ENCODE measurements at regions not wholly inside any gene's neighbourhood (a gene's known extent, or its start where the extent isn't known, plus 50 kb on each side); places are given as distances from the start of the nearest gene placed in this dataset.
"Not testable (repeated sequence)": the region's sequence is repeated elsewhere in the genome, so short reads cannot be mapped to it uniquely, and the experiment has no call there.

DNA sequence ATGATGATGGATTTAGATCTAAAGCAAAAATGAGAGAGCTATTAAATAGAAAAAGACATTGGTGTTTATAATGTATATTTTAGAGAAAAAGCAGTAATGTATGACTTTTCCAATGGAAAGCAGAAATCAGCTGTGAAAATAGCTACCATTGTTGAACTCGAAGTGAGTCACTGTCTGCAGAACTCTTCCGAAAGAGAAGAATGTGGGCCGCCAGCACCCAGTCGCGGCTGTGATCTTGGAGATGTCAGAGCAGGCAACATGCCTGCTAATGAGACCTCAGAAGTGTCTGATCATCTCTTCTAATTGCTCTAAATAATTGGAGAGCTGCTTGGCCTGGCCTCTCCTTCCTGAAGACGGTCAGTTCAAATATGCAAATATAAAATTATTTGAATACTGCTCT, 333.6 kb upstream of the RUNX1 start:
- ATAC-seq (ENCODE audit: low read depth) (no peak), DNase-seq (no peak)
- no peak overlapping the region for H3K27ac Mint-ChIP-seq
- H3K9me3 Mint-ChIP-seq = no peaks in the 10 kb centered on the region
- ChIA-PET CTCF (interaction anchor here (0.6 to 1.1 kb wide), 2 partner anchors 219 to 457 kb away, joined by 3 to 7 read pairs; no protein-coding TSS in a partner anchor), POLR2A (interaction anchor here (0.7 kb wide), 1 partner anchor 8 kb away, joined by 4 read pairs; no protein-coding TSS in a partner anchor)
- H3K27me3 Mint-ChIP-seq = peaks cover 1% of the 10 kb centered on the region
- intact Hi-C loops (cut with micrococcal nuclease) = no loop called here
- H3K36me3 Mint-ChIP-seq (ENCODE audit: low read depth) = no peaks in the 10 kb centered on the region
- TF ChIP-seq, protein P1, sequence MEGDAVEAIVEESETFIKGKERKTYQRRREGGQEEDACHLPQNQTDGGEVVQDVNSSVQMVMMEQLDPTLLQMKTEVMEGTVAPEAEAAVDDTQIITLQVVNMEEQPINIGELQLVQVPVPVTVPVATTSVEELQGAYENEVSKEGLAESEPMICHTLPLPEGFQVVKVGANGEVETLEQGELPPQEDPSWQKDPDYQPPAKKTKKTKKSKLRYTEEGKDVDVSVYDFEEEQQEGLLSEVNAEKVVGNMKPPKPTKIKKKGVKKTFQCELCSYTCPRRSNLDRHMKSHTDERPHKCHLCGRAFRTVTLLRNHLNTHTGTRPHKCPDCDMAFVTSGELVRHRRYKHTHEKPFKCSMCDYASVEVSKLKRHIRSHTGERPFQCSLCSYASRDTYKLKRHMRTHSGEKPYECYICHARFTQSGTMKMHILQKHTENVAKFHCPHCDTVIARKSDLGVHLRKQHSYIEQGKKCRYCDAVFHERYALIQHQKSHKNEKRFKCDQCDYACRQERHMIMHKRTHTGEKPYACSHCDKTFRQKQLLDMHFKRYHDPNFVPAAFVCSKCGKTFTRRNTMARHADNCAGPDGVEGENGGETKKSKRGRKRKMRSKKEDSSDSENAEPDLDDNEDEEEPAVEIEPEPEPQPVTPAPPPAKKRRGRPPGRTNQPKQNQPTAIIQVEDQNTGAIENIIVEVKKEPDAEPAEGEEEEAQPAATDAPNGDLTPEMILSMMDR (IDR thresholded peaks at IDR 0.05) = no peak
- H3K4me3 Mint-ChIP-seq = no peak overlapping the region
- no peaks in the 10 kb centered on the region for H3K4me1 Mint-ChIP-seq

DNA sequence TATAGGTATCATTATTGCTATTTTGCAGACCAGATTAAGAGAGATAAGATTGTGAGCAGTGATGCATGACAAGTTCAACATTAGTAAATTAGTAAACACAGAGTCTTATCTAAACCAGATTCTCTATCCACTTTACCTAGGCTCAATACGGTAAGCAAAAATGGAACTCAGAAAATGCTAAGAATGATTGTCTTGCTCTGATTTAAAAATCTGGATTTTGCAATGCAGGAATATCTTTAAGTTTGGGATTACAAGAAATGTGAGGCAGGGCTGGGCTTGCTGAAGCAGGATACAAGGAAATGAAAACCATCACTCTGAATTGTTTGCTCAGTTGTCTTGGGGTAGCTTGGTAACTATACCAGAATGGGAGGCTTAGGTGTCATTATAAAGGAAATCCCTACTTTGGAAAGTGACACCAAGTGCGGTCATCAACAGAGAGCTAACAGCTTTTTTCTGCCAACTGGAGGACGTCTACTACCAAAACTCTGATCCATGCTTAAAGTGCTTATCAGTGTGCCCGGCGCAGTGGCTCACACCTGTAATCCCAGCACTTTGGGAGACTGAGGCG, 332.7 kb upstream of the RUNX1 start:
- DNase-seq (no peak), ATAC-seq (ENCODE audit: low read depth) (no peak)
- H3K27me3 Mint-ChIP-seq = peaks cover 1% of the 10 kb centered on the region
- H3K4me1 Mint-ChIP-seq = no peaks in the 10 kb centered on the region
- ChIA-PET CTCF (no interaction called here), POLR2A (no interaction called here)
- no peaks in the 10 kb centered on the region for H3K36me3 Mint-ChIP-seq (ENCODE audit: low read depth)
- intact Hi-C loops (cut with micrococcal nuclease) = no loop called here
- TF ChIP-seq, protein P1 (IDR thresholded peaks at IDR 0.05) = no peak
- no peak overlapping the region for H3K4me3 Mint-ChIP-seq
- no peak overlapping the region for H3K27ac Mint-ChIP-seq
- H3K9me3 Mint-ChIP-seq = no peaks in the 10 kb centered on the region

DNA sequence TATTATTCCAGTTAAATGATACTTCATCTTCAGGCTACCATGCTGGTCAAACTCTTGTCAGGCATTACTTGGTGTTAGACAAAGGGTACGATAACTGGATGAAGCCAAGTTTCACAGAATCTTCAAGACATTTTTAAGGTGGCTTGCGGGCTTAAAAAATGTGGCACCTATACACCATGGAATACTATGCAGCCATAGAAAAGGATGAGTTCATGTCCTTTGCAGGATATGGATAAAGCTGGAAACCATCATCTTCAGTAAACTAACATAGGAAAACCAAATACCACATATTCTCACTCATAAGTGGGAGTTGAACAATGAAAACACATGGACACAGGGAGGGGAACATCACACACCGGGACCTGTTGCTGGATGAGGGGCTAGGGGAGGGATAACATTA, 331.2 kb upstream of the RUNX1 start:
- DNase-seq; intact Hi-C loops (cut with micrococcal nuclease); ATAC-seq (ENCODE audit: low read depth); H3K4me3 Mint-ChIP-seq; H3K9me3 Mint-ChIP-seq; H3K27ac Mint-ChIP-seq; CTCF ChIA-PET; H3K36me3 Mint-ChIP-seq (ENCODE audit: low read depth); H3K27me3 Mint-ChIP-seq; POLR2A ChIA-PET; H3K4me1 Mint-ChIP-seq: not testable (repeated sequence)

DNA sequence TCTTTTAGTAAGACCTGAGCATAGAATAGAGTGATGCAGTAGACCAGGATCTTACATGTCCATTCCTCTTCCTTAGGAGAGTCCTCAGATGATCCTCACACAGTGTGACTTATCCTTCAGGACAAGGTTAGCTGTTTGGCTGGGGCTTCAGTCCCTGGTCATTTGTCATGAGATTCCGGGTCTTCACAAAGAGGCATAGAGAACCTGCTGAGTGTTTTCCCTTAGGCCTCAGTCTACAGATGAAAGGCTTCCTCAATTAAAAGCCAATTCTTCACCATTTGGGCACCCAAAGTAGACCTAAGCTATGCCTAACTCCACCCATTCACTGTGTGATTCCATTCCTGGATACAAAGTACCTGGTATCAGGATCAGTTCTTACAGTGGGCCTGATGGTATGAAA, 329.8 kb upstream of the RUNX1 start:
- ChIA-PET POLR2A (no interaction called here), CTCF (no interaction called here)
- ATAC-seq (ENCODE audit: low read depth) (no peak), DNase-seq (no peak)
- Mint-ChIP-seq H3K4me3 (no peak overlapping the region), H3K4me1 (no peaks in the 10 kb centered on the region), H3K36me3 (ENCODE audit: low read depth) (no peaks in the 10 kb centered on the region), H3K27me3 (peaks cover 1% of the 10 kb centered on the region), H3K9me3 (no peaks in the 10 kb centered on the region), H3K27ac (no peak overlapping the region)
- TF ChIP-seq, protein P1 (IDR thresholded peaks at IDR 0.05) = no peak
- intact Hi-C loops (cut with micrococcal nuclease) = no loop called here

DNA sequence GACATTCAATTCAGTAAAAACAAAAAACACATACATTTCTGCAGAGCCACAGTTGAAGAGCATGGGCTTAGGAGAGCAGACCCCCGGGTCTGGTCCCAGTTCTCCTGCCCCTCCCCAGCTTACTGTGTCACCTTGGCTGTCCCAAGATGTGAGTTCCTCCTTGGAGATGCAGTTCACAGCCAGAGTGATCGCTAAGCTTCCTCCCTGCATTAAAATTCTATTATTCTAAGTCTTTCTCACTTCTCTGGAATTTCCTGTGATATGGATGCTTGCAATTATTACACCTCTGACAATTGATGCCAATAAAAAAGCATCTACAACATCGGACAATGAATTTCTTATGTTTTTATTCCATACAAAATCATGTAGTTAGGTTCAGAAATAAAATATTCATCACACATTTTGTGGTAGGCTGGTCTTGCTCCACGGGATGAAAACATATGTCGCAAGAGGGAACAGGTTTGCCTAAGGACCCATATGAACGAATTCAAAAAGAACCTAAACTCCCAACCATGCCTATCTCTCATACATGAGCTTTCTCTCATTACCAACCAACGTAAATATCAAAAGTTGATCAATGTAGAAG, 328.5 kb upstream of the RUNX1 start:
- DNase-seq (no peak), ATAC-seq (ENCODE audit: low read depth) (no peak)
- Mint-ChIP-seq H3K4me3 (no peak overlapping the region), H3K4me1 (no peaks in the 10 kb centered on the region), H3K36me3 (ENCODE audit: low read depth) (no peaks in the 10 kb centered on the region), H3K27ac (no peak overlapping the region), H3K27me3 (peaks cover 1% of the 10 kb centered on the region), H3K9me3 (no peaks in the 10 kb centered on the region)
- intact Hi-C loops (cut with micrococcal nuclease) = no loop called here
- ChIA-PET POLR2A (no interaction called here), CTCF (no interaction called here)
- TF ChIP-seq, protein P1 (IDR thresholded peaks at IDR 0.05) = no peak

All from activated B cell treated with CpG ODN at 0.5 μM for 24 hours (primary cell).